ENCODE measurements at regions not wholly inside any gene's neighbourhood (a gene's known extent, or its start where the extent isn't known, plus 50 kb on each side); places are given as distances from the start of the nearest gene placed in this dataset.
A peak's percentile ranks its signal among the peaks of the same experiment; 100 is the strongest.

- Histone ChIP-seq H3K9me3 (ENCODE audit: control insufficient read depth, low read length) (no peaks in the 10 kb centered on the region), H3K4me1 (ENCODE audit: control insufficient read depth, insufficient read depth, low read length, poor library complexity, severe bottlenecking) (no peaks in the 10 kb centered on the region), H3K4me3 (ENCODE audit: extremely low read depth, insufficient read depth, low read length, poor library complexity, severe bottlenecking) (no peak overlapping the region), H3K27ac (ENCODE audit: low read depth, low read length, severe bottlenecking) (no peak overlapping the region), H3K36me3 (ENCODE audit: control insufficient read depth, insufficient read depth, low read length) (no peaks in the 10 kb centered on the region)
- WGBS, 2 experiments (ENCODE audit: insufficient coverage in 2 of 2): no CpG with 5 or more reads among the region's 1 CpG
Observed at GRCh38 chr3:23676093-23676492, 129.7 kb upstream of the UBE2E1 start.

- Histone ChIP-seq H3K4me1 (ENCODE audit: control insufficient read depth, insufficient read depth, low read length, poor library complexity, severe bottlenecking) (peaks cover 18% of the 10 kb centered on the region), H3K27ac (ENCODE audit: low read depth, low read length, severe bottlenecking) (no peak overlapping the region), H3K4me3 (ENCODE audit: extremely low read depth, insufficient read depth, low read length, poor library complexity, severe bottlenecking) (no peak overlapping the region), H3K9me3 (ENCODE audit: control insufficient read depth, low read length) (no peaks in the 10 kb centered on the region), H3K36me3 (ENCODE audit: control insufficient read depth, insufficient read depth, low read length) (no peaks in the 10 kb centered on the region)
- WGBS, 2 experiments (ENCODE audit: insufficient coverage in 2 of 2): 60 to 63% methylated on average over 1 of the region's 1 CpG
Observed at GRCh38 chr3:23682646-23683045, 123.1 kb upstream of the UBE2E1 start.

- Histone ChIP-seq H3K36me3 (ENCODE audit: control insufficient read depth, insufficient read depth, low read length) (no peaks in the 10 kb centered on the region), H3K27ac (ENCODE audit: low read depth, low read length, severe bottlenecking) (peak overlapping the region; percentile 49), H3K4me3 (ENCODE audit: extremely low read depth, insufficient read depth, low read length, poor library complexity, severe bottlenecking) (no peak overlapping the region), H3K9me3 (ENCODE audit: control insufficient read depth, low read length) (peaks cover 9% of the 10 kb centered on the region), H3K4me1 (ENCODE audit: control insufficient read depth, insufficient read depth, low read length, poor library complexity, severe bottlenecking) (peaks cover 18% of the 10 kb centered on the region)
- 65 to 93% methylated on average over 2 to 3 of the region's 9 CpGs for WGBS, 2 experiments (ENCODE audit: insufficient coverage in 2 of 2)
Observed at GRCh38 chr3:23685541-23686258, 120.1 kb upstream of the UBE2E1 start.

GRCh38 chr3:23686519-23686918 lies 119.2 kb upstream of the UBE2E1 start:
- Histone ChIP-seq H3K9me3 (ENCODE audit: control insufficient read depth, low read length) (peaks cover 9% of the 10 kb centered on the region), H3K4me1 (ENCODE audit: control insufficient read depth, insufficient read depth, low read length, poor library complexity, severe bottlenecking) (peaks cover 18% of the 10 kb centered on the region), H3K4me3 (ENCODE audit: extremely low read depth, insufficient read depth, low read length, poor library complexity, severe bottlenecking) (no peak overlapping the region), H3K36me3 (ENCODE audit: control insufficient read depth, insufficient read depth, low read length) (no peaks in the 10 kb centered on the region), H3K27ac (ENCODE audit: low read depth, low read length, severe bottlenecking) (no peak overlapping the region)
- WGBS, 2 experiments (ENCODE audit: insufficient coverage in 2 of 2): 14 to 28% methylated on average over 3 of the region's 3 CpGs

GRCh38 chr3:23691357-23691895 lies 114.3 kb upstream of the UBE2E1 start:
- Histone ChIP-seq H3K27ac (ENCODE audit: low read depth, low read length, severe bottlenecking) (no peak overlapping the region), H3K36me3 (ENCODE audit: control insufficient read depth, insufficient read depth, low read length) (no peaks in the 10 kb centered on the region), H3K4me3 (ENCODE audit: extremely low read depth, insufficient read depth, low read length, poor library complexity, severe bottlenecking) (no peak overlapping the region), H3K4me1 (ENCODE audit: control insufficient read depth, insufficient read depth, low read length, poor library complexity, severe bottlenecking) (peaks cover 7% of the 10 kb centered on the region), H3K9me3 (ENCODE audit: control insufficient read depth, low read length) (peaks cover 9% of the 10 kb centered on the region)
- 87 to 100% methylated on average over 1 to 2 of the region's 5 CpGs for WGBS, 2 experiments (ENCODE audit: insufficient coverage in 2 of 2)

- H3K9me3 ChIP-seq (ENCODE audit: control insufficient read depth, low read length): no peaks in the 10 kb centered on the region
- 95 to 97% methylated on average over 2 of the region's 2 CpGs for WGBS, 2 experiments (ENCODE audit: insufficient coverage in 2 of 2)
- no peak overlapping the region for H3K27ac ChIP-seq (ENCODE audit: low read depth, low read length, severe bottlenecking)
Observed at GRCh38 chr3:23696842-23697241, 108.9 kb upstream of the UBE2E1 start.

GRCh38 chr3:23697416-23697815 lies 108.3 kb upstream of the UBE2E1 start:
- H3K9me3 ChIP-seq (ENCODE audit: control insufficient read depth, low read length): no peaks in the 10 kb centered on the region
- H3K36me3 ChIP-seq (ENCODE audit: control insufficient read depth, insufficient read depth, low read length): no peaks in the 10 kb centered on the region
- no peak overlapping the region for H3K4me3 ChIP-seq (ENCODE audit: extremely low read depth, insufficient read depth, low read length, poor library complexity, severe bottlenecking)
- no peak overlapping the region for H3K27ac ChIP-seq (ENCODE audit: low read depth, low read length, severe bottlenecking)
- H3K4me1 ChIP-seq (ENCODE audit: control insufficient read depth, insufficient read depth, low read length, poor library complexity, severe bottlenecking): no peaks in the 10 kb centered on the region
- WGBS, 2 experiments (ENCODE audit: insufficient coverage in 2 of 2): 52 to 75% methylated on average over 3 to 9 of the region's 9 CpGs

More at GRCh38 chr3:23696842-23697241, 108.9 kb upstream of the UBE2E1 start:
- H3K36me3 ChIP-seq (ENCODE audit: control insufficient read depth, insufficient read depth, low read length): no peaks in the 10 kb centered on the region
- no peak overlapping the region for H3K4me3 ChIP-seq (ENCODE audit: extremely low read depth, insufficient read depth, low read length, poor library complexity, severe bottlenecking)
- H3K4me1 ChIP-seq (ENCODE audit: control insufficient read depth, insufficient read depth, low read length, poor library complexity, severe bottlenecking): no peaks in the 10 kb centered on the region

- 56% methylated on average over 1 of the region's 2 CpGs; no CpG with 5 or more reads in 1 of the 2 experiments for WGBS, 2 experiments (ENCODE audit: insufficient coverage in 2 of 2)
- Histone ChIP-seq H3K27ac (ENCODE audit: low read depth, low read length, severe bottlenecking) (no peak overlapping the region), H3K4me1 (ENCODE audit: control insufficient read depth, insufficient read depth, low read length, poor library complexity, severe bottlenecking) (no peaks in the 10 kb centered on the region), H3K36me3 (ENCODE audit: control insufficient read depth, insufficient read depth, low read length) (no peaks in the 10 kb centered on the region), H3K9me3 (ENCODE audit: control insufficient read depth, low read length) (no peaks in the 10 kb centered on the region), H3K4me3 (ENCODE audit: extremely low read depth, insufficient read depth, low read length, poor library complexity, severe bottlenecking) (no peak overlapping the region)
Observed at GRCh38 chr3:23698652-23699313, 107.0 kb upstream of the UBE2E1 start.

GRCh38 chr3:23700616-23701015 lies 105.1 kb upstream of the UBE2E1 start:
- H3K9me3 ChIP-seq (ENCODE audit: control insufficient read depth, low read length): no peaks in the 10 kb centered on the region
- 92 to 93% methylated on average over 3 to 4 of the region's 4 CpGs for WGBS, 2 experiments (ENCODE audit: insufficient coverage in 2 of 2)
- H3K4me1 ChIP-seq (ENCODE audit: control insufficient read depth, insufficient read depth, low read length, poor library complexity, severe bottlenecking): no peaks in the 10 kb centered on the region
- no peaks in the 10 kb centered on the region for H3K36me3 ChIP-seq (ENCODE audit: control insufficient read depth, insufficient read depth, low read length)
- H3K4me3 ChIP-seq (ENCODE audit: extremely low read depth, insufficient read depth, low read length, poor library complexity, severe bottlenecking): no peak overlapping the region
- H3K27ac ChIP-seq (ENCODE audit: low read depth, low read length, severe bottlenecking): no peak overlapping the region

GRCh38 chr3:23701716-23702597 lies 103.8 kb upstream of the UBE2E1 start:
- H3K9me3 ChIP-seq (ENCODE audit: control insufficient read depth, low read length): no peaks in the 10 kb centered on the region
- 65 to 72% methylated on average over 9 of the region's 9 CpGs for WGBS, 2 experiments (ENCODE audit: insufficient coverage in 2 of 2)
- H3K27ac ChIP-seq (ENCODE audit: low read depth, low read length, severe bottlenecking): no peak overlapping the region

More at GRCh38 chr3:23701716-23702597, 103.8 kb upstream of the UBE2E1 start:
- H3K36me3 ChIP-seq (ENCODE audit: control insufficient read depth, insufficient read depth, low read length): no peaks in the 10 kb centered on the region
- H3K4me1 ChIP-seq (ENCODE audit: control insufficient read depth, insufficient read depth, low read length, poor library complexity, severe bottlenecking): no peaks in the 10 kb centered on the region
- no peak overlapping the region for H3K4me3 ChIP-seq (ENCODE audit: extremely low read depth, insufficient read depth, low read length, poor library complexity, severe bottlenecking)

All from mesodermal cell (in vitro differentiated cells).